HG03342 (cell line): ENCODE measurements at regions not wholly inside any gene's neighbourhood (a gene's known extent, or its start where the extent isn't known, plus 50 kb on each side); places are given as distances from the start of the nearest gene placed in this dataset.

ENCODE experiments used
- ATAC-seq: cut with Tn5 transposase; IDR thresholded peaks from one replicate; pipeline ENCODE4 v1.9.1; 2021; ENCODE audit warnings: mild to moderate bottlenecking, moderate library complexity; ENCODE audit not compliant: unreplicated experiment

- ATAC-seq, result no peak
Observed at GRCh38 chr2:226652983-226653765, 146.4 kb downstream of the IRS1 start.

- peak; percentile 65 for ATAC-seq
Observed at GRCh38 chr2:226652369-226652768, 147.3 kb downstream of the IRS1 start.

- ATAC-seq, result peak; percentile 87
Observed at GRCh38 chr2:226649871-226650660, 149.6 kb downstream of the IRS1 start.

GRCh38 chr2:226649201-226649600, 150.4 kb downstream of the IRS1 start:
- ATAC-seq, result no peak

GRCh38 chr2:226647621-226648518, 151.8 kb downstream of the IRS1 start:
- no peak for ATAC-seq

GRCh38 chr2:226644399-226644865, 155.2 kb downstream of the IRS1 start:
- ATAC-seq, result no peak

- no peak for ATAC-seq
Observed at GRCh38 chr2:226643946-226644282, 155.7 kb downstream of the IRS1 start.

GRCh38 chr2:226643030-226643945, 156.3 kb downstream of the IRS1 start:
- no peak for ATAC-seq

GRCh38 chr2:226641008-226641407, 158.6 kb downstream of the IRS1 start:
- no peak for ATAC-seq

GRCh38 chr2:226640501-226640900, 159.1 kb downstream of the IRS1 start:
- ATAC-seq, result no peak

GRCh38 chr2:226639550-226639949, 160.1 kb downstream of the IRS1 start:
- ATAC-seq, result no peak

GRCh38 chr2:226638576-226638975, 161.0 kb downstream of the IRS1 start:
- no peak for ATAC-seq

GRCh38 chr2:226637383-226637782, 162.2 kb downstream of the IRS1 start:
- ATAC-seq, result no peak

- no peak for ATAC-seq
Observed at GRCh38 chr2:226636586-226636985, 163.0 kb downstream of the IRS1 start.

- ATAC-seq, result no peak
Observed at GRCh38 chr2:226634943-226635604, 164.5 kb downstream of the IRS1 start.

- no peak for ATAC-seq
Observed at GRCh38 chr2:226631671-226632070, 167.9 kb downstream of the IRS1 start.

- ATAC-seq, result no peak
Observed at GRCh38 chr2:226631187-226631586, 168.4 kb downstream of the IRS1 start.

GRCh38 chr2:226625946-226626345, 173.7 kb downstream of the IRS1 start:
- ATAC-seq, result no peak

GRCh38 chr2:226623587-226624368, 175.8 kb downstream of the IRS1 start:
- no peak for ATAC-seq
